ENCODE measurements at regions not wholly inside any gene's neighbourhood (a gene's known extent, or its start where the extent isn't known, plus 50 kb on each side); places are given as distances from the start of the nearest gene placed in this dataset.

DNA sequence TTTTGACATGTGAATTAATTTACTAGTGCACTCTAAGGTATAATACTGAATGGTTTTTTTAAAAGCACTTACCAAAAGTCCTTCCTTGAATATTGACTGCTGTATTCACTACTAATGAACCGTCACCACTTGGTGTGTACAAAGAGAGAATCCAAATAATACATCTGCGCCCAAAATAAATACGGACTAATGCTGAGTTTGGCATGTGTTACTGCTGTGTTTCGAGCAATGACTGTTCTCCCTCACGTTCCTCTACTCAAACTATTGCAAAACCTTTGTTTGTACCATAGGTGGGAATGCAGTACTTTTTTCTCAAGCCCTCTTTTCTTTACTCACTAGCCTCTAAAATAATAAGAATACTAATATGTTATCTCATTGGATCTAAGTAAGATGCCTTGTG, 305.5 kb downstream of the QKI start:
- Histone ChIP-seq H3K4me1 (ENCODE audit: control insufficient read depth in 1 of 2, insufficient read depth in 2 of 2, low read length in 2 of 2) (no peaks in the 10 kb centered on the region), H3K9ac (ENCODE audit: low read length) (no peak overlapping the region), H3K4me2 (ENCODE audit: low read length) (no peak overlapping the region), H2AFZ (ENCODE audit: low read depth, low read length, poor library complexity, severe bottlenecking) (no peak overlapping the region), H3K36me3 (ENCODE audit: control insufficient read depth in 1 of 2, insufficient read depth in 2 of 2, low read length in 2 of 2) (no peaks in the 10 kb centered on the region), H3K9me3 (ENCODE audit: control insufficient read depth in 1 of 2, insufficient read depth in 1 of 2, low read depth in 1 of 2, low read length in 2 of 2) (no peaks in the 10 kb centered on the region; a peak in 1 of 4 replicates), H4K20me1 (ENCODE audit: insufficient read depth) (no peaks in the 10 kb centered on the region), H3K79me2 (ENCODE audit: insufficient read depth, low read length) (no peaks in the 10 kb centered on the region), H3K27me3 (ENCODE audit: insufficient read depth, low read length) (no peaks in the 10 kb centered on the region), H3K4me3 (replicated peaks in 1 of 2; ENCODE audit: low read depth in 1 of 2, low read length in 2 of 2) (no peak overlapping the region), H3K9me2 (ENCODE audit: insufficient read depth) (no peaks in the 10 kb centered on the region), H3K27ac (ENCODE audit: low read depth, low read length) (no peak overlapping the region)
- TF ChIP-seq YY1 (IDR thresholded peaks at IDR 0.05; ENCODE audit: extremely low read depth, insufficient replicate concordance, low read depth, low read length) (no peak), ZFX (IDR thresholded peaks at IDR 0.05) (no peak), ELF1 (IDR thresholded peaks at IDR 0.05; ENCODE audit: borderline replicate concordance, low read depth) (no peak), EGR1 (IDR thresholded peaks at IDR 0.05; ENCODE audit: low read depth) (no peak), CEBPB (IDR thresholded peaks at IDR 0.05; ENCODE audit: low read depth) (no peak), JUND (IDR thresholded peaks at IDR 0.05) (no peak)
- TF ChIP-seq, protein P1, sequence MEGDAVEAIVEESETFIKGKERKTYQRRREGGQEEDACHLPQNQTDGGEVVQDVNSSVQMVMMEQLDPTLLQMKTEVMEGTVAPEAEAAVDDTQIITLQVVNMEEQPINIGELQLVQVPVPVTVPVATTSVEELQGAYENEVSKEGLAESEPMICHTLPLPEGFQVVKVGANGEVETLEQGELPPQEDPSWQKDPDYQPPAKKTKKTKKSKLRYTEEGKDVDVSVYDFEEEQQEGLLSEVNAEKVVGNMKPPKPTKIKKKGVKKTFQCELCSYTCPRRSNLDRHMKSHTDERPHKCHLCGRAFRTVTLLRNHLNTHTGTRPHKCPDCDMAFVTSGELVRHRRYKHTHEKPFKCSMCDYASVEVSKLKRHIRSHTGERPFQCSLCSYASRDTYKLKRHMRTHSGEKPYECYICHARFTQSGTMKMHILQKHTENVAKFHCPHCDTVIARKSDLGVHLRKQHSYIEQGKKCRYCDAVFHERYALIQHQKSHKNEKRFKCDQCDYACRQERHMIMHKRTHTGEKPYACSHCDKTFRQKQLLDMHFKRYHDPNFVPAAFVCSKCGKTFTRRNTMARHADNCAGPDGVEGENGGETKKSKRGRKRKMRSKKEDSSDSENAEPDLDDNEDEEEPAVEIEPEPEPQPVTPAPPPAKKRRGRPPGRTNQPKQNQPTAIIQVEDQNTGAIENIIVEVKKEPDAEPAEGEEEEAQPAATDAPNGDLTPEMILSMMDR (IDR thresholded peaks at IDR 0.05 in 2 of 3, conservative IDR thresholded peaks at IDR 0.05 in 1 of 3; ENCODE audit: borderline replicate concordance in 1 of 3, insufficient read depth in 1 of 3, low read depth in 2 of 3, low read length in 2 of 3), result no peak
- TF ChIP-seq, protein P2, sequence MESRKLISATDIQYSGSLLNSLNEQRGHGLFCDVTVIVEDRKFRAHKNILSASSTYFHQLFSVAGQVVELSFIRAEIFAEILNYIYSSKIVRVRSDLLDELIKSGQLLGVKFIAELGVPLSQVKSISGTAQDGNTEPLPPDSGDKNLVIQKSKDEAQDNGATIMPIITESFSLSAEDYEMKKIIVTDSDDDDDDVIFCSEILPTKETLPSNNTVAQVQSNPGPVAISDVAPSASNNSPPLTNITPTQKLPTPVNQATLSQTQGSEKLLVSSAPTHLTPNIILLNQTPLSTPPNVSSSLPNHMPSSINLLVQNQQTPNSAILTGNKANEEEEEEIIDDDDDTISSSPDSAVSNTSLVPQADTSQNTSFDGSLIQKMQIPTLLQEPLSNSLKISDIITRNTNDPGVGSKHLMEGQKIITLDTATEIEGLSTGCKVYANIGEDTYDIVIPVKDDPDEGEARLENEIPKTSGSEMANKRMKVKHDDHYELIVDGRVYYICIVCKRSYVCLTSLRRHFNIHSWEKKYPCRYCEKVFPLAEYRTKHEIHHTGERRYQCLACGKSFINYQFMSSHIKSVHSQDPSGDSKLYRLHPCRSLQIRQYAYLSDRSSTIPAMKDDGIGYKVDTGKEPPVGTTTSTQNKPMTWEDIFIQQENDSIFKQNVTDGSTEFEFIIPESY (IDR thresholded peaks at IDR 0.05; ENCODE audit: extremely low read depth, insufficient replicate concordance, low read length), result no peak
- CTCF ChIA-PET, result no interaction called here
- ATAC-seq (no peak), DNase-seq (ENCODE audit: low read depth, low spot score) (no peak)
- BruUV-seq (replicated peaks), result no TSS peak
- POLR2A ChIA-PET, result no interaction called here
- intact Hi-C loops (cut with micrococcal nuclease), result no loop called here
- RAD21 ChIA-PET (ENCODE audit: low non-redundant PET in 1 of 2, low total read pairs in 2 of 2, uncharacterized antibody in 2 of 2, unreplicated experiment in 2 of 2), result no interaction called here
